Esophagus squamous epithelium (tissue), 5 donors: ENCODE measurements at regions not wholly inside any gene's neighbourhood (a gene's known extent, or its start where the extent isn't known, plus 50 kb on each side); places are given as distances from the start of the nearest gene placed in this dataset.

ENCODE experiments used
- DNase-seq: peaks from one replicate; lab custom pipeline; 2025; lab: John Stamatoyannopoulos, UW
- H3K27ac ChIP-seq, 4 donors: fragments of 200-600 bp; sonication (generic); one replicate each; pipeline ENCODE4 v1.5.1; 2016 to 2019; ENCODE audit warnings: mild to moderate bottlenecking in 1 of 4
- H3K27me3 ChIP-seq, 4 donors: fragments of 200-600 bp; sonication (generic); 1 replicate in 3 of 4; 2 replicates in 1 of 4; pipeline versions ENCODE4 v1.5.1 to v1.6.0; 2017 to 2021; ENCODE audit warnings: antibody characterized with exemption in 1 of 4
- H3K36me3 ChIP-seq, 3 donors: fragments of 200-600 bp; sonication (generic); one replicate each; pipeline ENCODE4 v1.5.1; 2016 to 2019
- H3K4me1 ChIP-seq, 3 donors: fragments of 200-600 bp; sonication (generic); one replicate each; pipeline ENCODE4 v1.5.1; 2017 to 2019
- H3K4me3 ChIP-seq, 4 donors: fragments of 200-600 bp; sonication (generic); 1 replicate in 3 of 4; 2 replicates in 1 of 4; pipeline ENCODE4 v1.5.1; 2016 to 2019; ENCODE audit warnings: mild to moderate bottlenecking in 2 of 4, moderate library complexity in 1 of 4
- H3K9me3 ChIP-seq, 3 donors: fragments of 200-600 bp; sonication (generic); one replicate each; pipeline ENCODE4 v1.5.1; 2016 to 2019
- CTCF ChIP-seq, 6 experiments: fragments of 450-650 bp in 4 of 6; fragments of 200-600 bp in 2 of 6; sonication (generic) in 2 of 6; IDR thresholded peaks; one replicate each; pipeline ENCODE4 v1.5.1; 2016 to 2019; ENCODE audit warnings: antibody characterized with exemption in 6 of 6, mild to moderate bottlenecking in 4 of 6, moderate library complexity in 4 of 6
- POLR2A ChIP-seq, 4 donors: fragments of 450-650 bp; IDR thresholded peaks; one replicate each; pipeline ENCODE4 v1.6.1; 2017; ENCODE audit warnings: antibody characterized with exemption in 4 of 4, mild to moderate bottlenecking in 4 of 4, moderate library complexity in 3 of 4
- WGBS, 2 donors: methylation state at CpG; one replicate each; pipeline ENCODE4 v1.1.5; 2018; 5-methylcytosine and 5-hydroxymethylcytosine counted together
- intact Hi-C: fragments of 100-400 bp; cut with DNase I; formaldehyde crosslinking; loops from one replicate; pipeline ENCODE4 v1.15.0; 2022
- donor health status: DM: yes; HTN: yes; CAD: no.

DNA sequence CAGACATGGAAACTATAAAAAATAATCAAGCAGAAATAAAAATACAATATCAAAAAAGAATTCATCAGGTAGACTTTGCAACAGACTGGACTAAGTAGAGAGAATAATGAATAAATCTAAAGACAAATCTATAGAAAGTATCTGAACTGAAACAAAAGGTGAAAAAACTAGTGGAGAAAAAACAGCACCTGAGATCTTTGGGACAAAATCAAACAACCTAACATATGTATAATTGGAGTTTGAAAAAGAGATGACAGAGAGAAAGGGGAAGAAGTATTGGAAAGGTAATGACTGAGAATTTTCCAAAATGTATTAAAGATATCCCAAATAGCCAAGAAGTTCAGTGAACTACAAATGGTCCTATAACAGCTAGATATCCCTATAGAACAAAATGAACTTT lies 245.4 kb downstream of the IPO8 start:
- H3K9me3 ChIP-seq, result peaks cover 0 to 7% (median 0%) of the 10 kb centered on the region in 3 donors
- no peak overlapping the region for H3K4me3 ChIP-seq
- DNase-seq, result no peak
- no peaks in the 10 kb centered on the region for H3K36me3 ChIP-seq
- H3K4me1 ChIP-seq, result no peaks in the 10 kb centered on the region
- intact Hi-C loops, result no loop called here
- no peak for TF ChIP-seq CTCF (IDR thresholded peaks at IDR 0.05)
- no peak for TF ChIP-seq POLR2A (IDR thresholded peaks at IDR 0.05)
- no peaks in the 10 kb centered on the region for H3K27me3 ChIP-seq
- H3K27ac ChIP-seq, result no peak overlapping the region

GRCh38 chr12:30448038-30448437 lies 247.6 kb downstream of the IPO8 start:
- H3K27me3 ChIP-seq, result no peaks in the 10 kb centered on the region

DNA sequence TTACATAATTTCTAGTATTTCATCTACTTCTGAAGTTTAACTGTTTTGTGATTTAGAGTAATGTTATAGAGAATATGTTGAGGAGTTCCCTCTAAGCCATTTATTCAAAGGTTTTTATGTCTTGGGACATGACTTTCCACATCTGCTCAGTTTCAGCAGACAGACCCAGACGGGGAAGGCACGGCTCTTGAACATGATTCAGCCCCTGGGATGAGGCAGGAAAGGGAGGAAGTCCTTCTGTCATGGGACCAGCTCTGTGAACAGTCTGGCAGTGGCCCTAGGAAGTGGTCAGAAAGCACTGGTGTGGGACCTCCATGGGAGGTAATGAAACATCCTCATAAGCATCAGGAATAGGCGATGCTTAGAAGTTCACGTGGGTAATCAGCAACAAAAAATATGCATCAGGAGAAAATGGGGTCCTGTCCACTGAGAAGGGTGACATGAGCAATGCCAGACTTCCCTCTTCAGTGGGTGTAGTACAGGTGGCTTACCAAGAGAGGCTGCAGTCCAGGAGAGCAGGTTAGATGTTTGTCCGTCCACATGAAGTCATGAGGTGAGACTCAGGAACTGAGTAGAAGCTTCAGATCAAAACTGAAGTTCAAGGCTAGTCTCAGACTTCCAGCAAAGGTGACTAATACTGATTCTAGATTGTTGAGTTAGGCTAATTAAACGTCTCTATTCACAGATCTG lies 248.5 kb downstream of the IPO8 start:
- H3K4me3 ChIP-seq, result no peak overlapping the region
- H3K4me1 ChIP-seq, result no peaks in the 10 kb centered on the region
- no peak overlapping the region for H3K27ac ChIP-seq
- no peaks in the 10 kb centered on the region for H3K36me3 ChIP-seq
- no peak for TF ChIP-seq CTCF (IDR thresholded peaks at IDR 0.05)
- intact Hi-C loops, result no loop called here
- 61 to 76% methylated on average over 6 of the region's 6 CpGs for WGBS, 2 donors
- H3K27me3 ChIP-seq, result no peaks in the 10 kb centered on the region
- H3K9me3 ChIP-seq, result peaks cover 0 to 7% (median 0%) of the 10 kb centered on the region in 3 donors
- DNase-seq, result no peak

More at GRCh38 chr12:30448038-30448437, 247.6 kb downstream of the IPO8 start:
- no peaks in the 10 kb centered on the region for H3K36me3 ChIP-seq
- no peak overlapping the region for H3K4me3 ChIP-seq
- peaks cover 0 to 7% (median 0%) of the 10 kb centered on the region in 3 donors for H3K9me3 ChIP-seq
- DNase-seq, result no peak
- H3K4me1 ChIP-seq, result no peaks in the 10 kb centered on the region
- intact Hi-C loops, result no loop called here
- TF ChIP-seq POLR2A (IDR thresholded peaks at IDR 0.05) (no peak), CTCF (IDR thresholded peaks at IDR 0.05) (no peak)
- WGBS, 2 donors, result 80 to 87% methylated on average over 2 of the region's 2 CpGs
- no peak overlapping the region for H3K27ac ChIP-seq

GRCh38 chr12:30442461-30442860 lies 253.2 kb downstream of the IPO8 start:
- H3K36me3 ChIP-seq, result no peaks in the 10 kb centered on the region
- H3K4me1 ChIP-seq, result no peaks in the 10 kb centered on the region
- H3K27me3 ChIP-seq, result no peaks in the 10 kb centered on the region
- DNase-seq, result no peak
- no peak overlapping the region for H3K4me3 ChIP-seq
- no peak for TF ChIP-seq CTCF (IDR thresholded peaks at IDR 0.05)
- TF ChIP-seq POLR2A (IDR thresholded peaks at IDR 0.05), result no peak
- intact Hi-C loops, result no loop called here
- H3K9me3 ChIP-seq, result no peaks in the 10 kb centered on the region
- H3K27ac ChIP-seq, result no peak overlapping the region

GRCh38 chr12:30440826-30441602 lies 254.7 kb downstream of the IPO8 start:
- no peaks in the 10 kb centered on the region for H3K36me3 ChIP-seq
- no peak for DNase-seq
- H3K4me1 ChIP-seq, result no peaks in the 10 kb centered on the region
- H3K4me3 ChIP-seq, result no peak overlapping the region
- intact Hi-C loops, result no loop called here
- TF ChIP-seq POLR2A (IDR thresholded peaks at IDR 0.05) (no peak), CTCF (IDR thresholded peaks at IDR 0.05) (peak in 1 of 6 experiments; percentile 40)
- H3K27me3 ChIP-seq, result no peaks in the 10 kb centered on the region
- H3K9me3 ChIP-seq, result no peaks in the 10 kb centered on the region
- no peak overlapping the region for H3K27ac ChIP-seq
- 82 to 87% methylated on average over 6 to 7 of the region's 7 CpGs for whole genome bisulfite sequencing, 2 donors
